HCT116 (cell line): ENCODE measurements at regions not wholly inside any gene's neighbourhood (a gene's known extent, or its start where the extent isn't known, plus 50 kb on each side); places are given as distances from the start of the nearest gene placed in this dataset.

Experiments used
- ATAC-seq: fragments of 200-7000 bp; cut with Tn5 transposase; 2 replicates; pipeline ENCODE4 v1.9.1; 2020; ENCODE audit warnings: mild to moderate bottlenecking, moderate library complexity
- BruUV-seq: library from RNA; stranded (reverse); fragments of 400-500 nt; replicated peaks from 2 replicates; lab custom pipeline; 2021; lab: Mats Ljungman, UMichigan
- CTCF ChIA-PET: fragments of 300-600 bp; sonication (Branson Sonifier 250); formaldehyde crosslinking; loops from one replicate; lab custom pipeline; 2021; ENCODE audit warnings: antibody characterized with exemption; lab: Charles Lee
- POLR2A ChIA-PET: fragments of 300-600, 350-600 bp; sonication (Branson Sonifier 250); formaldehyde crosslinking; loops from one replicate; lab custom pipeline; 2021; ENCODE audit warnings: antibody characterized with exemption; lab: Charles Lee
- RAD21 ChIA-PET, 2 experiments: fragments of 300-600 bp; sonication (Branson Sonifier 250); formaldehyde crosslinking; loops; one replicate each; lab custom pipeline; 2023; ENCODE audit warnings: low total read pairs in 2 of 2; ENCODE audit not compliant: uncharacterized antibody in 2 of 2, unreplicated experiment in 2 of 2, low non-redundant PET in 1 of 2; lab: Charles Lee
- DNase-seq: peaks from one replicate; pipeline ENCODE4 v3.0.0-alpha.2; 2010; ENCODE audit warnings: low read depth, low spot score
- H2AFZ ChIP-seq: fragments of 200-600 bp; shearing (Covaris generic), sonication (generic); 2 replicates; pipeline ENCODE4 v1.6.1; 2017; ENCODE audit warnings: low read depth, mixed run types, mixed read lengths, antibody characterized with exemption, low read length; ENCODE audit not compliant: poor library complexity, severe bottlenecking
- H3K27ac ChIP-seq: 2 replicates; pipeline ENCODE4 v1.5.1; 2012; ENCODE audit warnings: low read depth, low read length
- H3K27me3 ChIP-seq: fragments of 200-600 bp; sonication (generic); 2 replicates; pipeline ENCODE4 v1.6.1; 2016; ENCODE audit warnings: mixed run types, low read length, mixed read lengths; ENCODE audit not compliant: insufficient read depth
- H3K36me3 ChIP-seq, 2 experiments: fragments of 200-500 bp in 1 of 2; fragments of 200-600 bp in 1 of 2; sonication (Bioruptor generic) in 1 of 2; sonication (generic) in 1 of 2; 2 replicates each; pipeline versions ENCODE4 v1.5.1 to v1.6.1; 2014 to 2016; ENCODE audit warnings: low read length in 2 of 2, inconsistent platforms in 1 of 2, mixed read lengths in 1 of 2, mixed run types in 1 of 2; ENCODE audit not compliant: insufficient read depth in 2 of 2, control insufficient read depth in 1 of 2
- H3K4me1 ChIP-seq, 2 experiments: fragments of 200-600 bp in 1 of 2; sonication (generic) in 1 of 2; 2 replicates each; pipeline versions ENCODE4 v1.5.1 to v1.6.1; 2012 to 2017; ENCODE audit warnings: low read length in 2 of 2, inconsistent platforms in 1 of 2, mild to moderate bottlenecking in 1 of 2, mixed read lengths in 1 of 2, mixed run types in 1 of 2, moderate library complexity in 1 of 2; ENCODE audit not compliant: insufficient read depth in 2 of 2, control insufficient read depth in 1 of 2
- H3K4me2 ChIP-seq: fragments of 200-600 bp; sonication (generic); 2 replicates; pipeline ENCODE4 v1.6.1; 2017; ENCODE audit warnings: mixed run types, low read length, mixed read lengths
- H3K4me3 ChIP-seq, 2 experiments: fragments of 200-600 bp in 1 of 2; sonication (generic) in 1 of 2; replicated peaks in 1 of 2; 2 replicates each; pipeline ENCODE4 v1.5.1; 2011 to 2016; ENCODE audit warnings: low read length in 2 of 2, control low read depth in 1 of 2, low read depth in 1 of 2, mild to moderate bottlenecking in 1 of 2, mixed read lengths in 1 of 2, mixed run types in 1 of 2
- H3K79me2 ChIP-seq: fragments of 200-600 bp; sonication (generic); 2 replicates; pipeline ENCODE4 v1.6.1; 2017; ENCODE audit warnings: mild to moderate bottlenecking, mixed run types, low read length, moderate library complexity, mixed read lengths; ENCODE audit not compliant: insufficient read depth
- H3K9ac ChIP-seq: fragments of 200-600 bp; sonication (generic); 2 replicates; pipeline ENCODE4 v1.6.1; 2016; ENCODE audit warnings: low read length, mixed read lengths
- H3K9me2 ChIP-seq: fragments of 200-600 bp; sonication (generic), shearing (Covaris generic); 2 replicates; pipeline ENCODE4 v1.6.1; 2017; ENCODE audit warnings: mixed run types, mild to moderate bottlenecking, moderate library complexity; ENCODE audit not compliant: insufficient read depth
- H3K9me3 ChIP-seq, 2 experiments: fragments of 200-500 bp in 1 of 2; fragments of 200-600 bp in 1 of 2; sonication (Bioruptor generic) in 1 of 2; sonication (generic) in 1 of 2; 2 replicates each; pipeline ENCODE4 v1.6.1; 2014 to 2017; ENCODE audit warnings: low read length in 2 of 2, mixed read lengths in 2 of 2, inconsistent platforms in 1 of 2, low read depth in 1 of 2, mild to moderate bottlenecking in 1 of 2, mixed run types in 1 of 2, moderate library complexity in 1 of 2; ENCODE audit not compliant: control insufficient read depth in 1 of 2, insufficient read depth in 1 of 2
- H4K20me1 ChIP-seq: fragments of 200-600 bp; sonication (generic), shearing (Covaris generic); 2 replicates; pipeline ENCODE4 v1.6.1; 2017; ENCODE audit warnings: mixed run types, mild to moderate bottlenecking, moderate library complexity; ENCODE audit not compliant: insufficient read depth
- CBX3 ChIP-seq: IDR thresholded peaks from 2 replicates; pipeline ENCODE4 v1.6.1; 2012; ENCODE audit warnings: low read depth
- EZH2 ChIP-seq: fragments of 200-600 bp; sonication (generic); IDR thresholded peaks from 2 replicates; pipeline ENCODE4 v1.6.1; 2017; ENCODE audit warnings: antibody characterized with exemption, mixed run types
- FOSL1 ChIP-seq: IDR thresholded peaks from 2 replicates; pipeline ENCODE4 v1.6.1; 2012; ENCODE audit warnings: low read depth
- POLR2AphosphoS5 ChIP-seq: IDR thresholded peaks from 2 replicates; pipeline ENCODE4 v1.6.1; 2011; ENCODE audit warnings: mild to moderate bottlenecking, low read depth, low read length, moderate library complexity
- RAD21 ChIP-seq: IDR thresholded peaks from 2 replicates; pipeline ENCODE4 v1.6.1; 2012; ENCODE audit warnings: low read depth, mild to moderate bottlenecking
- TCF7L2 ChIP-seq: IDR thresholded peaks from 2 replicates; pipeline ENCODE4 v1.7.0; 2011; ENCODE audit warnings: borderline replicate concordance, inconsistent platforms; ENCODE audit not compliant: insufficient read depth, insufficient read length; ENCODE audit errors: extremely low read depth
- ZFX ChIP-seq: fragments of 450-650 bp; IDR thresholded peaks from 2 replicates; pipeline ENCODE4 v1.6.1; 2017
- ZNF274 ChIP-seq: fragments of 200-500 bp; sonication (Bioruptor generic); IDR thresholded peaks from 2 replicates; pipeline ENCODE4 v1.6.1; 2014; ENCODE audit warnings: mild to moderate bottlenecking, low read depth, low read length, inconsistent platforms
- intact Hi-C: fragments of 100-400 bp; cut with micrococcal nuclease; formaldehyde crosslinking; loops from 2 replicates; pipeline ENCODE4 v1.10.0; 2022
- TF ChIP-seq, protein P1 (sequence below): IDR thresholded peaks from 2 replicates; pipeline ENCODE4 v1.6.1; 2012

DNA sequence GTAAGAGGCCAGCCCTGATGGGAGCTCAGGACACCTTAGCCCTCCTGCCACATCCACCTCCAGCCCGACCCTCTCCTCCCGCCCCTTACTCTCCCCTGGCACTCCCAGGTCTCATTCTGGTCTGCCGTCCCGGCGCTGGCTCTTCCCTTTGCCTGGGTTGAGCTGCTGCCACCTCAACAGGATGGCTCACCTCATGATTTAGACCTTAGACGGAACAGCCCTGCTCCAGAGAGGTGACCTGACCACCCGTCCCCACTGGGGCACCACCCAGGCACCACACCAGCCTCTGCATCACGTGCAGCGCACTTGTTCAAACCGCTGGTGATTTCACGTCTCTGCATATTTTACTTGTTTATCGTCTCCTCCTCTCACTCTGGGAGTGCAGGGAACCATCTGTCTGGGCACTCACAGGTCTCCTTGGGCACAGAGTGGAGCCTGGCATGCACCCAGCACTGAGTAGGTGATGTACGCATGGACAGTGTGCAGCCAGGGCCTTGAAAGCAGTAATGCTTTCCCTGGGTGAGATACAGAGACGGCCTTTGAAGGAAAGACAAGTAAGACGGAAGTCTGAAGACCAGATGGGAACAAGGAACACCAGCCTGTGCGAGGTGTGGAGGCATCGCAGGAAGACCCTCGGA is 183.1 kb downstream of the KATNAL1 start (continued):
- TF ChIP-seq EZH2 (no peak), CBX3 (no peak), POLR2AphosphoS5 (no peak), ZFX (no peak), RAD21 (no peak), TCF7L2 (no peak)
- TF ChIP-seq, protein P1, sequence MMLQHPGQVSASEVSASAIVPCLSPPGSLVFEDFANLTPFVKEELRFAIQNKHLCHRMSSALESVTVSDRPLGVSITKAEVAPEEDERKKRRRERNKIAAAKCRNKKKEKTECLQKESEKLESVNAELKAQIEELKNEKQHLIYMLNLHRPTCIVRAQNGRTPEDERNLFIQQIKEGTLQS: no peak

DNA sequence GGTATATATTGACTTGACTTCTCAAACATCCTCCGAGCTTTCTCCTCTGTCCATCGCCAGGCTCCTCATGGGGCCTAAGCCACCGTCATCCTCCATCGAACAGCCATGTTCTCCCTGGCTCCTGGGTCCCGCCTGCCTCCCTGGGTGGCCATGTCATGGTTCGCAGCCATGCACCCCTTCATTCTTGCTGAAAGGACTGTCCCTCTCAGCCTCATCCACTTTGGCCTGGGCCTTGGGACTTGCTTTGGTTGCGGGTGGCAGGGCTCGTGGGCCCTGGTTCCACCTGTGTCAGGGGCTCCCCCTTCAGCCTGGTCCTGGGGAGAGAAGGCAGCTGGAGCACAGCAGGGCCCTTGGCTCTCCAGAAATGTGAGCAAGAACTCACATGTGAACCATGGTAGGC is 183.8 kb downstream of the KATNAL1 start:
- RAD21 ChIA-PET: no interaction called here
- Histone ChIP-seq H4K20me1 (no peaks in the 10 kb centered on the region), H3K9me2 (no peaks in the 10 kb centered on the region), H3K36me3 (no peaks in the 10 kb centered on the region), H3K4me3 (no peak overlapping the region), H3K27me3 (no peaks in the 10 kb centered on the region), H3K9ac (no peak overlapping the region), H3K79me2 (no peaks in the 10 kb centered on the region), H3K9me3 (no peaks in the 10 kb centered on the region), H3K27ac (no peak overlapping the region), H3K4me1 (peaks cover 10 to 16% of the 10 kb centered on the region in 2 experiments), H2AFZ (no peak overlapping the region), H3K4me2 (no peak overlapping the region)
- TF ChIP-seq FOSL1 (no peak), ZFX (no peak), EZH2 (no peak), ZNF274 (no peak)
- intact Hi-C loops: no loop called here
- ATAC-seq: no peak
- CTCF ChIA-PET: interaction anchor here (1.0 to 3.6 kb wide), 2 partner anchors 8 kb away, joined by 3 to 27 read pairs; no protein-coding TSS in a partner anchor
- POLR2A ChIA-PET: no interaction called here
- no TSS peak for BruUV-seq
- no peak for DNase-seq
